DOHH2 (cell line): ENCODE measurements at regions not wholly inside any gene's neighbourhood (a gene's known extent, or its start where the extent isn't known, plus 50 kb on each side); places are given as distances from the start of the nearest gene placed in this dataset.

ENCODE experiments used
- EZH2phosphoT487 ChIP-seq: fragments of 200-600 bp; sonication (generic); IDR thresholded peaks from 2 replicates; pipeline ENCODE4 v1.6.1; 2017; ENCODE audit warnings: borderline replicate concordance, mild to moderate bottlenecking, antibody characterized with exemption, low read length, moderate library complexity, mixed read lengths
- TF ChIP-seq, protein P1 (sequence below): fragments of 200-600 bp; sonication (generic); IDR thresholded peaks from one replicate; pipeline ENCODE4 v1.5.1; 2014; ENCODE audit warnings: antibody characterized with exemption, mild to moderate bottlenecking, low read depth, low read length; ENCODE audit not compliant: poor library complexity, severe bottlenecking

DNA sequence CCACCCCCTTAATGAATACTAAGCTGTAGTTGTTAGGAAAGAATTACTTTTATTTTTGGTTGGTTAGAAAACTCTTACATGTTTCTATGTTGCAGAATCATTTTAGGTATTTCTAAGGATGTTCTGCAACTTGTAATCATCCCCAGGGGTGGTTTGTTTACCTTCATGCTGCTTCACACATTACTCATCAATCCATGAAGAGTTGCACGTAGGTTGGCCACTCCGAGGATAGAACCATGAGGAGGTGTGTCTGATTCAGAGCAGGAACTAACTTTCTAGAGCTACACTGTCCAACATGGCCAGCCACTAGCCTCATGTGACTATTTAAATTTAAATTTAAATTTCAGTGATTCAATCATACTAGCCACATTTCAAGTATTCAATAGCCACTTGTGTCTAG is 127.2 kb upstream of the FRMPD4 start:
- TF ChIP-seq, protein P1, sequence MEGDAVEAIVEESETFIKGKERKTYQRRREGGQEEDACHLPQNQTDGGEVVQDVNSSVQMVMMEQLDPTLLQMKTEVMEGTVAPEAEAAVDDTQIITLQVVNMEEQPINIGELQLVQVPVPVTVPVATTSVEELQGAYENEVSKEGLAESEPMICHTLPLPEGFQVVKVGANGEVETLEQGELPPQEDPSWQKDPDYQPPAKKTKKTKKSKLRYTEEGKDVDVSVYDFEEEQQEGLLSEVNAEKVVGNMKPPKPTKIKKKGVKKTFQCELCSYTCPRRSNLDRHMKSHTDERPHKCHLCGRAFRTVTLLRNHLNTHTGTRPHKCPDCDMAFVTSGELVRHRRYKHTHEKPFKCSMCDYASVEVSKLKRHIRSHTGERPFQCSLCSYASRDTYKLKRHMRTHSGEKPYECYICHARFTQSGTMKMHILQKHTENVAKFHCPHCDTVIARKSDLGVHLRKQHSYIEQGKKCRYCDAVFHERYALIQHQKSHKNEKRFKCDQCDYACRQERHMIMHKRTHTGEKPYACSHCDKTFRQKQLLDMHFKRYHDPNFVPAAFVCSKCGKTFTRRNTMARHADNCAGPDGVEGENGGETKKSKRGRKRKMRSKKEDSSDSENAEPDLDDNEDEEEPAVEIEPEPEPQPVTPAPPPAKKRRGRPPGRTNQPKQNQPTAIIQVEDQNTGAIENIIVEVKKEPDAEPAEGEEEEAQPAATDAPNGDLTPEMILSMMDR = no peak
- no peak for TF ChIP-seq EZH2phosphoT487
